BE2C (cell line): ENCODE measurements at regions not wholly inside any gene's neighbourhood (a gene's known extent, or its start where the extent isn't known, plus 50 kb on each side); places are given as distances from the start of the nearest gene placed in this dataset.

ENCODE experiments used
- DNase-seq: peaks from one replicate; pipeline ENCODE4 v3.0.0-alpha.2; 2020
- H3K27me3 ChIP-seq: fragments of 250-450 bp; sonication (Bioruptor Pico); 2 replicates; pipeline ENCODE4 v1.5.1; 2020; ENCODE audit warnings: mild to moderate bottlenecking
- H3K36me3 ChIP-seq: fragments of 250-450 bp; sonication (Bioruptor Pico); 2 replicates; pipeline ENCODE4 v1.5.1; 2020; ENCODE audit warnings: mild to moderate bottlenecking
- H3K4me1 ChIP-seq: fragments of 250-450 bp; sonication (Bioruptor Pico); 2 replicates; pipeline ENCODE4 v1.5.1; 2020
- H3K4me3 ChIP-seq: 2 replicates; pipeline ENCODE4 v1.5.1; 2011; ENCODE audit warnings: low read depth, low read length
- H3K9me3 ChIP-seq: fragments of 250-450 bp; sonication (Bioruptor Pico); 2 replicates; pipeline ENCODE4 v1.5.1; 2020
- TF ChIP-seq, protein P1 (sequence below): IDR thresholded peaks from 2 replicates; pipeline ENCODE4 v1.5.1; 2012; ENCODE audit warnings: mild to moderate bottlenecking, low read depth, low read length

DNA sequence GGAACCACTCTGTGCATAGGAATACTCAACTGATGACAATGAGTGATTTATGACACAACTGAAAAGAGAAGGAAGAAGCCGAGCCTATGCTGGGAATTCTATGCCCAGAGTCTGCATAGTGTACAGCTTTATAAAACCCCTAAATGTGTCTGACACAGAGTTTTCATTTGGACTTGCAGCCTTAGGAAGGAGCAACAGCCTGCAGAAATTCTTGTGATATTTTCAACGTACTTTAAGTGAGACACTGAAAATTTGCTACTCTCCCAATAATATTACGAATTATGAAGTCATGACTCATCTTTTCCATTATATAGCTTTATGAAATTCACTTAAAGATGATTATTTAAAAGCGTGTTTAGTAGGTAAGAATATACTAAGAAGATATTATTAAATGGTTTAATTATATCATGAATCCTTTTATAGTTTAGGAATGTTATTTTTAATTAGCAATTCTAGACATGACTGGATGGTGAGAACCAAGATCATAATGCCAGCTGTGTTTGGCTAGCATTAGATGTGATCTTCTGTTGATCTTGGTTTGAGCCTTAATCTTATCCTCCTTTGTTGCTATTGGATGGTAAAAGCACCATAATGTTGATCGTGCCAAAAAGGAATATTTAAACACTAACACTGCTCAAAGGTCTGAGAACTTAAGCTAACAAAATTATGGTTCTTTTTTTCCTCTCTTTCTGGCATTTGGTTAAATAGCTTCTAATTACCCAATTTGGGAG is 785.1 kb upstream of the ADGRL4 start:
- no peak for DNase-seq
- Histone ChIP-seq H3K27me3 (no peaks in the 10 kb centered on the region), H3K4me3 (no peak overlapping the region), H3K9me3 (no peaks in the 10 kb centered on the region), H3K4me1 (no peaks in the 10 kb centered on the region), H3K36me3 (no peaks in the 10 kb centered on the region)
- TF ChIP-seq, protein P1, sequence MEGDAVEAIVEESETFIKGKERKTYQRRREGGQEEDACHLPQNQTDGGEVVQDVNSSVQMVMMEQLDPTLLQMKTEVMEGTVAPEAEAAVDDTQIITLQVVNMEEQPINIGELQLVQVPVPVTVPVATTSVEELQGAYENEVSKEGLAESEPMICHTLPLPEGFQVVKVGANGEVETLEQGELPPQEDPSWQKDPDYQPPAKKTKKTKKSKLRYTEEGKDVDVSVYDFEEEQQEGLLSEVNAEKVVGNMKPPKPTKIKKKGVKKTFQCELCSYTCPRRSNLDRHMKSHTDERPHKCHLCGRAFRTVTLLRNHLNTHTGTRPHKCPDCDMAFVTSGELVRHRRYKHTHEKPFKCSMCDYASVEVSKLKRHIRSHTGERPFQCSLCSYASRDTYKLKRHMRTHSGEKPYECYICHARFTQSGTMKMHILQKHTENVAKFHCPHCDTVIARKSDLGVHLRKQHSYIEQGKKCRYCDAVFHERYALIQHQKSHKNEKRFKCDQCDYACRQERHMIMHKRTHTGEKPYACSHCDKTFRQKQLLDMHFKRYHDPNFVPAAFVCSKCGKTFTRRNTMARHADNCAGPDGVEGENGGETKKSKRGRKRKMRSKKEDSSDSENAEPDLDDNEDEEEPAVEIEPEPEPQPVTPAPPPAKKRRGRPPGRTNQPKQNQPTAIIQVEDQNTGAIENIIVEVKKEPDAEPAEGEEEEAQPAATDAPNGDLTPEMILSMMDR: no peak

DNA sequence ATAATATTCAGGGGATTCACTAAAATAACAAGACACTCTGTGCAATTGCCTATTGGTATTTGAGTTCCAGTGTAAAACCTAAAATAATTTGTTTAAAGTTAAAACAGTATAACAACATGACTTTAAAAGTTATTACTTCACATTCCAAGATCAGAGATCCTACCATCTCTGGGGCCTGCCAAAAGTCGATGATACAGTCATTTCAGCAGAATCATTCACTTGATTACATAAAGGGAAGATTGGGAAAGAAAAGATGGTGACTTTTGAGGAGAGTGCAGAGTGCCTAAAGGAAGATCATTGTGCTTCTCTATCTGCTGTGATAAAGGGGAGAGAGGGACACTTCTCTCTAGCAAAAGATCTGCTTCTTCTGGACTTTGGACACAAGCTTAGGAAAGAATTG is 784.4 kb upstream of the ADGRL4 start:
- no peaks in the 10 kb centered on the region for H3K36me3 ChIP-seq
- no peak overlapping the region for H3K4me3 ChIP-seq
- TF ChIP-seq, protein P1: no peak
- H3K4me1 ChIP-seq: no peaks in the 10 kb centered on the region
- H3K9me3 ChIP-seq: no peaks in the 10 kb centered on the region
- no peak for DNase-seq
- H3K27me3 ChIP-seq: no peaks in the 10 kb centered on the region

DNA sequence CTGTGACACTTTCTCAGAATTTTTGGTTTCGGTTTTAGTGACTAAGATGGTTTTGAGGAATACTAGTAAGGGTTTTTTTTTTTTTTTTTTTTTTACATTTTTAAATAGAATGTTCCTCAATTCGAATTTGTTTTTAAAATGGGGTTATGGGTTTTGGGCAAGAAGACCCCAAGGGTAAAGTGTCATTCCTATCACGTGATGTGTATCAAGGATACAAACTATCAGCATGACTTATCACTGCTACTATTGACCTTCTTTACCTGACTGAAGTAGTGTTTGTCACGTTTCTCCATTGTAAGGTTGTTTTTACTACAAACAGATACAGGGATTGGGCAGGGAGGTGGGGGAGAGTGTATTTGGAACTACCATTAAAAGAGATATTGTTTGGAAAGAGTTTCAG is 781.1 kb upstream of the ADGRL4 start:
- no peaks in the 10 kb centered on the region for H3K36me3 ChIP-seq
- H3K9me3 ChIP-seq: no peaks in the 10 kb centered on the region
- no peak for DNase-seq
- H3K27me3 ChIP-seq: no peaks in the 10 kb centered on the region
- no peaks in the 10 kb centered on the region for H3K4me1 ChIP-seq
- TF ChIP-seq, protein P1: no peak
- H3K4me3 ChIP-seq: no peak overlapping the region

DNA sequence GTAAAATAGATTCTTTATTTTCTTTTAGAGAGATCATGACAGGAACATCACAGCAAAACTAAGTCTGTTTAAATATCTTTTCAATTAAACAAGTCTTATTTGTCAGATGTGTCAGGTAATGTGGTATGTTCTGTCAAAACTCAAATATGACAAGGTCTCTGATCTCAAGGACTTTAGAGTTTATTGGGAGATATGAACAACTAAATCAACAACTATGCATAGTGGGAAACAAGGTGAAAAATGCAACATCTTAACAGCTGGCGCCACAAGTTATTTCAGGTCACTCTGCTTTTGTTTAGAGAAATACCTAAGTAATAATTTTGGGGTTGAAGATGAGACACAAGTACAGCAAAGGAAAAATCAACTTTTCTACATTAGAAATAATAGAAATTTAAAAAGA is 779.4 kb upstream of the ADGRL4 start:
- TF ChIP-seq, protein P1: no peak
- no peaks in the 10 kb centered on the region for H3K9me3 ChIP-seq
- H3K27me3 ChIP-seq: no peaks in the 10 kb centered on the region
- DNase-seq: no peak
- H3K36me3 ChIP-seq: no peaks in the 10 kb centered on the region
- no peaks in the 10 kb centered on the region for H3K4me1 ChIP-seq
- H3K4me3 ChIP-seq: no peak overlapping the region

DNA sequence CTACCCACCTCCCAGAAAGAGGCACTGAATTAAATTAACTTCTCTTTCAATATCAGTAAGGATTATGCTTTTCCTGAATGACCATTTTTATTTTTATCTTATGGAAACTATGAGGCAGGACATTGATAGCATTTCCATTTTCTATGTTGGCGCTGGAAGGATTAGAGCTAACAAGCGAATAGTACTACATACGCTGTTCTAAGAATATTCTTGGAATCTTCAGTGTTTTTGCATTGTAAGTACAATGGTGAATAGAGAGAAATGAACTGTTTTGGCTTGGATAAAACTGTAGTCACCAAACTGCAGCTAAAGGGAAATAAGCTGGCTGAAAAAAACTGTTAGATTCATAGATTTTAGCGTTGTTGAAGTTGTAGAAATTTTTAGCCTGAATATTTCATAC is 779.0 kb upstream of the ADGRL4 start:
- Histone ChIP-seq H3K27me3 (no peaks in the 10 kb centered on the region), H3K4me1 (no peaks in the 10 kb centered on the region), H3K4me3 (no peak overlapping the region), H3K9me3 (no peaks in the 10 kb centered on the region), H3K36me3 (no peaks in the 10 kb centered on the region)
- TF ChIP-seq, protein P1: no peak
- DNase-seq: no peak

DNA sequence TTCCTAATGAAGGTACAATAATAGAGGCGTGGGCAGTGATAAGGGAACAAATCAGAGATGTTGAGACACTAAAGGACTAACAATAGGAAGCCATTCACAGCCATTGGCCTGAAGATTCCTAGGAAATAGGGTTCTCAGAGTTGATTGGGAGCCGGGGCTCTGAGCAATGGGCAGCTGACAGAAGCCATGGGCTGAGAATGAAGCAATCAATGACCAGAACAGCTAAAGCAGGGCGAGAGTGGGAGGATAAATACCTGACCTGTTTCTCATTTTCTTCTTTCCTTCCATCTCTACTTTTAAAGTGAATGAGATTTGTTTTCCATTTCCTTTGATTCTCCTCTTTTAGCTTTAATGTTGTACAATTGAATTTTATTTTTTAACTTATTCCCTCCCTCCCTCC is 774.7 kb upstream of the ADGRL4 start:
- H3K36me3 ChIP-seq: no peaks in the 10 kb centered on the region
- no peak for DNase-seq
- TF ChIP-seq, protein P1: no peak

More for the DNA sequence above, 774.7 kb upstream of the ADGRL4 start:
- Histone ChIP-seq H3K4me3 (no peak overlapping the region), H3K27me3 (no peaks in the 10 kb centered on the region), H3K9me3 (no peaks in the 10 kb centered on the region), H3K4me1 (no peaks in the 10 kb centered on the region)
